Osteoblast (primary cell): ENCODE measurements at regions not wholly inside any gene's neighbourhood (a gene's known extent, or its start where the extent isn't known, plus 50 kb on each side); places are given as distances from the start of the nearest gene placed in this dataset.
A peak's percentile ranks its signal among the peaks of the same experiment; 100 is the strongest.

Source experiments
- DNase-seq: peaks from one replicate; pipeline ENCODE4 v3.0.0; 2011; ENCODE audit warnings: low spot score, mixed read lengths; ENCODE audit not compliant: insufficient read length; ENCODE audit errors: missing footprints
- H2AFZ ChIP-seq: 2 replicates; pipeline ENCODE4 v1.6.0; 2011; ENCODE audit warnings: mild to moderate bottlenecking, low read length
- H3K27ac ChIP-seq: 2 replicates; pipeline ENCODE4 v1.5.1; 2011; ENCODE audit warnings: mild to moderate bottlenecking, low read depth, low read length, moderate library complexity
- H3K27me3 ChIP-seq: 2 replicates; pipeline ENCODE4 v1.6.0; 2012; ENCODE audit warnings: mild to moderate bottlenecking, control low read depth, inconsistent platforms, low read length, moderate library complexity; ENCODE audit not compliant: insufficient read depth
- H3K36me3 ChIP-seq: 2 replicates; pipeline ENCODE4 v1.5.1; 2011; ENCODE audit warnings: mild to moderate bottlenecking, low read length, control low read depth, moderate library complexity; ENCODE audit not compliant: insufficient read depth
- H3K4me1 ChIP-seq: 2 replicates; pipeline ENCODE4 v1.5.1; 2011; ENCODE audit warnings: mild to moderate bottlenecking, low read length, control low read depth, moderate library complexity; ENCODE audit not compliant: insufficient read depth
- H3K4me2 ChIP-seq: 2 replicates; pipeline ENCODE4 v1.6.0; 2011; ENCODE audit warnings: mild to moderate bottlenecking, low read length; ENCODE audit not compliant: insufficient read depth
- H3K4me3 ChIP-seq: fragments of 200-600 bp; sonication (generic); 3 replicates; pipeline ENCODE4 v1.5.1; 2012; ENCODE audit warnings: mild to moderate bottlenecking, low read length, inconsistent platforms; ENCODE audit not compliant: insufficient read depth
- H3K79me2 ChIP-seq: 2 replicates; pipeline ENCODE4 v1.6.0; 2012; ENCODE audit warnings: mild to moderate bottlenecking, low read length, control low read depth, inconsistent platforms; ENCODE audit not compliant: insufficient read depth
- H3K9me3 ChIP-seq: 2 replicates; pipeline ENCODE4 v1.5.1; 2011; ENCODE audit warnings: low read depth, low read length, control low read depth
- H4K20me1 ChIP-seq: 2 replicates; pipeline ENCODE4 v1.6.0; 2012; ENCODE audit warnings: mild to moderate bottlenecking, low read length, control low read depth; ENCODE audit not compliant: insufficient read depth
- TF ChIP-seq, protein P1 (sequence below): IDR thresholded peaks from 2 replicates; pipeline ENCODE4 v1.5.1; 2011; ENCODE audit warnings: mild to moderate bottlenecking, low read depth, low read length, moderate library complexity; ENCODE audit errors: extremely low read depth

DNA sequence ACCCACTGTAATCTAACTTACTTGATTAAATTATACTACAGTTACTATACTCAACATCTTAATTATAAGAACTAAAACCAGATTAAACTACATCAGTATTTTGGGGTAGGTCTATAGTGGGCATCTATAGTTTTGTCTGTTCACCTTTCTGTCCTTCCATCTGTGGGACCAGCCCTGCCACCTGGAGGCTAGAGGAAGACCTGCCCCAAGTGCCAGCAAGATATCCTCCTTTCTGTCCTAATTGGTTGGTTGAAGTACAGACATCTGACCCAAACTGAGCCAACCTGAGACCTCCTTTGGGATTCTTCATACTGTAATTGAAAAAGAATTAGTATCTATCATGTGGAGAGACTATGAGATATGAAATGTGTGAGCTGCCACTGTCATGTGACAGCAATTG lies 172.2 kb upstream of the TLL1 start:
- Histone ChIP-seq H3K36me3 (no peaks in the 10 kb centered on the region), H3K9me3 (no peaks in the 10 kb centered on the region), H3K4me3 (no peak overlapping the region), H3K79me2 (no peaks in the 10 kb centered on the region), H3K27me3 (no peaks in the 10 kb centered on the region), H3K4me1 (no peaks in the 10 kb centered on the region), H3K27ac (no peak overlapping the region), H2AFZ (no peak overlapping the region), H4K20me1 (no peaks in the 10 kb centered on the region), H3K4me2 (no peak overlapping the region)
- DNase-seq = no peak
- TF ChIP-seq, protein P1, sequence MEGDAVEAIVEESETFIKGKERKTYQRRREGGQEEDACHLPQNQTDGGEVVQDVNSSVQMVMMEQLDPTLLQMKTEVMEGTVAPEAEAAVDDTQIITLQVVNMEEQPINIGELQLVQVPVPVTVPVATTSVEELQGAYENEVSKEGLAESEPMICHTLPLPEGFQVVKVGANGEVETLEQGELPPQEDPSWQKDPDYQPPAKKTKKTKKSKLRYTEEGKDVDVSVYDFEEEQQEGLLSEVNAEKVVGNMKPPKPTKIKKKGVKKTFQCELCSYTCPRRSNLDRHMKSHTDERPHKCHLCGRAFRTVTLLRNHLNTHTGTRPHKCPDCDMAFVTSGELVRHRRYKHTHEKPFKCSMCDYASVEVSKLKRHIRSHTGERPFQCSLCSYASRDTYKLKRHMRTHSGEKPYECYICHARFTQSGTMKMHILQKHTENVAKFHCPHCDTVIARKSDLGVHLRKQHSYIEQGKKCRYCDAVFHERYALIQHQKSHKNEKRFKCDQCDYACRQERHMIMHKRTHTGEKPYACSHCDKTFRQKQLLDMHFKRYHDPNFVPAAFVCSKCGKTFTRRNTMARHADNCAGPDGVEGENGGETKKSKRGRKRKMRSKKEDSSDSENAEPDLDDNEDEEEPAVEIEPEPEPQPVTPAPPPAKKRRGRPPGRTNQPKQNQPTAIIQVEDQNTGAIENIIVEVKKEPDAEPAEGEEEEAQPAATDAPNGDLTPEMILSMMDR = peak; percentile 32

DNA sequence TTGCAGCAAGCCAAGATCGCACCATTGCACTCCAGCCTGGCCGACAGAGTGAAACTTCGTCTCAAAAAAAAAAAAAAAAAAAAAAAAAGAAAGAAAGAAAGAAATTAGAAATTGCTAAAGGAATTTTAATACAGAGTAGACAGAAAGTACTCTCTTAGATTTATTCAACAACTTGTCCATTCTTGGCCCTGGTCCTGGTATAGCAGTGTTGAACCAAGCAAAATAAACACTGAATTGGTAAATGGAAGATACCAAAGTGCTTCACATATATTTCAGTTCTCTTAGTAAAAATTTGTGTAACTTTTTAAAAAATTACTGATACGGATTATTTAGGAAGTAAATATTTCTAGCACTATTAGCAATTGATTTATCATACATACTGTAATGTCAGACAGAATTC lies 165.9 kb upstream of the TLL1 start:
- no peaks in the 10 kb centered on the region for H3K27me3 ChIP-seq
- DNase-seq = no peak
- H2AFZ ChIP-seq = no peak overlapping the region
- H4K20me1 ChIP-seq = no peaks in the 10 kb centered on the region
- no peak overlapping the region for H3K4me3 ChIP-seq
- TF ChIP-seq, protein P1 = no peak
- H3K36me3 ChIP-seq = no peaks in the 10 kb centered on the region
- no peaks in the 10 kb centered on the region for H3K79me2 ChIP-seq
- no peaks in the 10 kb centered on the region for H3K4me1 ChIP-seq
- H3K4me2 ChIP-seq = no peak overlapping the region
- no peaks in the 10 kb centered on the region for H3K9me3 ChIP-seq
- no peak overlapping the region for H3K27ac ChIP-seq

DNA sequence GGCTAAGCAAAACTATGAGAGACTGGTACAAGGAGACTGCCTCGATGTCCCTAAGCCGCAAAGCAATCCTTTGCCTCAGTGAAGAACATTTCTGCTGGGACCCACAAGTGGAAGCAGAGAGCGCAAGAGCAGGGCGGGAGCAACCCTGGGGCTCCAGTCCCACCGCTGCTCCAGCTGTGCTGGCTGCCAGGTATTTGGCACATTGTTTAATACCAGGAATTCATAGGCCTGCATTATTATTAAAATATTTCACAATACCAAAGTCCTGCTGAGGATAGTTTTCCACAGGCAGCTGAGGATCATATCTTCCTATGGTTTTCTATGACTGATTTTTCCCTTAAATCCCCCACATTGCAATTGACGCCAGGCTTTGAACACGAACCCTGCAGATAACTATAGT lies 163.5 kb upstream of the TLL1 start:
- Histone ChIP-seq H3K9me3 (no peaks in the 10 kb centered on the region), H3K4me3 (no peak overlapping the region), H3K27ac (no peak overlapping the region), H3K4me1 (no peaks in the 10 kb centered on the region), H3K79me2 (no peaks in the 10 kb centered on the region), H3K4me2 (no peak overlapping the region), H3K27me3 (no peaks in the 10 kb centered on the region), H2AFZ (no peak overlapping the region), H4K20me1 (no peaks in the 10 kb centered on the region), H3K36me3 (no peaks in the 10 kb centered on the region)
- DNase-seq = peak; percentile 0
- TF ChIP-seq, protein P1 = no peak

DNA sequence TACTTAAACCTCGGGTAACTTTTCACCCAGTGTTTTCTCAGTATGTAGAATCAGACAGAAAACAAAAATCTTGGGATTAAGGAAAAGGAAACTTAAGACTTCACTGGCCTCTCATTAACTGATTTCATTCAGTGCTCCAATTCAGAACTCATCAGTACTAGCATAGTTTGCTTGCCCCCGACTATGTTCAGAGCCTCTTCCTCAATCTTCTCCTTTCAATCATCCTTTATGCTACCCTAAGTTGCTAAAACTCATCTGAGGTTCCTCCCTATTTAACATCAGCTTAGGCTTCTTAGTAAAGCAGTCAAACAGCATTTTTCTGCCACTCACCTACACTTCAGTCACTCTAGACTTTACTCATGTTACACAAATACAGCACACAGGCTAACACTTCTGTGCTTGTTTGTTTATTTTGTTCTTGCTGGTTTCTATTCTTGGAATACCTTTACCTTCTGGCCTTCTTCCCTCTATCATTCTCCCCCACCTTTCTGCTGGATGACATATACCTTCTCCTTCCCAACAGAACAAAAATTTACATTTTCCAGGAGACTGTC lies 163.0 kb upstream of the TLL1 start:
- Histone ChIP-seq H3K9me3 (no peaks in the 10 kb centered on the region), H3K4me3 (no peak overlapping the region), H3K4me1 (no peaks in the 10 kb centered on the region), H3K4me2 (no peak overlapping the region), H3K27me3 (no peaks in the 10 kb centered on the region), H3K36me3 (no peaks in the 10 kb centered on the region), H4K20me1 (no peaks in the 10 kb centered on the region), H2AFZ (no peak overlapping the region), H3K79me2 (no peaks in the 10 kb centered on the region), H3K27ac (no peak overlapping the region)
- TF ChIP-seq, protein P1 = no peak
- DNase-seq = no peak
